ENCODE measurements at regions not wholly inside any gene's neighbourhood (a gene's known extent, or its start where the extent isn't known, plus 50 kb on each side); places are given as distances from the start of the nearest gene placed in this dataset.

DNA sequence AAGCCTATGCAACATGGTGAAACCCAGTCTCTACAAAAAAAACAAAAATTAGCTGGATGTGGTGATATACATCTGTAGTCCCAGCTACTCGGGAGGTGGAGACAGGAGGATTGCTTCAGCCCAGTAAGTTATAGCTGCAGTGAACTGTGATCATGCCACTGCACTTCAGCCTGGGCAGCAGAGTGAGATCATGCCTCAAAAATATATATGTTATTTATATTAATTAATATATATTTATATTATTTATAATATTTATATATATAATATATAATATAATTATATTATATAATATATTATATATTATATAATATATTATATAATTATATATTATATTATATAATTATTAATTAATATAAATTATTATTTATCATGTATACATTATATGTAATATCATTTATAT lies 1158.4 kb upstream of the AUTS2 start:
- no peak overlapping the region for H3K4me3 ChIP-seq (ENCODE audit: insufficient read depth, low read depth, low read length, poor library complexity, severe bottlenecking)
- no peaks in the 10 kb centered on the region for H3K36me3 ChIP-seq (ENCODE audit: control insufficient read depth, insufficient read depth, low read length)
- H3K9me3 ChIP-seq (ENCODE audit: control insufficient read depth, low read length), result no peaks in the 10 kb centered on the region
- H3K27me3 ChIP-seq (replicated peaks; ENCODE audit: control insufficient read depth, insufficient read depth, low read length, poor library complexity, severe bottlenecking), result no peaks in the 10 kb centered on the region
- no peaks in the 10 kb centered on the region for H3K4me1 ChIP-seq (ENCODE audit: control insufficient read depth, insufficient read depth, low read length, poor library complexity, severe bottlenecking)
- no peak for DNase-seq
- no peak overlapping the region for H3K27ac ChIP-seq (ENCODE audit: insufficient read depth, low read length, poor library complexity, severe bottlenecking)

DNA sequence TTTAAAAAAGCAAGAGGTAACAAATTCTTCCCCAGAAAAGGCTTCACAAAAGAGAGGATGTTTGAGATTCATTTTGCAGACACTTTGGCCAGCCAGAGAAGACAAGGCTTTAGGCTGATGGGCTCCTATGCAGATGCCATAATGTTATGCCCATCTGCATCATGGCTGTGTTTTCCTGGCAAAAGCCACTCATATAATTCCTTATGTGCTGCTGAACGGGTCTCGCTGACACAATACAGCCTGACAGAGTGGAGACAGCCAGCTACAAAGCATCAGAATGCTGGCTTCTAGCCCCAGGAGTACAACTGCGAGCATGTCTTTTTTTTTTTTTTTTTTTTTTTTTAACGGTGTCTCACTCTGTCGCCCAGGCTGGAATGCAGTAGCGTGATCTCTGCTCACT lies 1157.4 kb upstream of the AUTS2 start:
- no peak overlapping the region for H3K27ac ChIP-seq (ENCODE audit: insufficient read depth, low read length, poor library complexity, severe bottlenecking)
- H3K9me3 ChIP-seq (ENCODE audit: control insufficient read depth, low read length), result no peaks in the 10 kb centered on the region
- H3K4me1 ChIP-seq (ENCODE audit: control insufficient read depth, insufficient read depth, low read length, poor library complexity, severe bottlenecking), result no peaks in the 10 kb centered on the region
- no peaks in the 10 kb centered on the region for H3K27me3 ChIP-seq (replicated peaks; ENCODE audit: control insufficient read depth, insufficient read depth, low read length, poor library complexity, severe bottlenecking)
- no peak for DNase-seq
- H3K36me3 ChIP-seq (ENCODE audit: control insufficient read depth, insufficient read depth, low read length), result no peaks in the 10 kb centered on the region
- H3K4me3 ChIP-seq (ENCODE audit: insufficient read depth, low read depth, low read length, poor library complexity, severe bottlenecking), result no peak overlapping the region

DNA sequence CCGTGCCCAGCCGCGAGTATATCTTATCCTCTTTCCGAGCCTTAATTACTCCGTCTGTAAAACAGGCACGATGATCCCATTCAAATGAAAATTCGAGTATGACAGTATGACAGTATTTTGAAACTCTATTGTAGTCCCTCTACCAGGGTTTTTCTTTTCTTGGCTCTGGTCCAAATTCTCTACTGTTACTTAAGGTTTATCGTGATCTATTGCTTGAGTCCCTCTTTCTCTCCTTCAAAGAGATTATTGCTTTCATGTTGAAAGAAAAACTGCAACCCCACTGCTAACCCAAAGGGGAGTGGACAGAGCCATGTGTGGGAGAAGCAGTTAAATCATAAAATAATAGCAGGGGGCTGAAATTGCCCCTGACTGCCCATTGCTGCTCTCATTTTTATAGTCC lies 1156.6 kb upstream of the AUTS2 start:
- H3K27me3 ChIP-seq (replicated peaks; ENCODE audit: control insufficient read depth, insufficient read depth, low read length, poor library complexity, severe bottlenecking), result no peaks in the 10 kb centered on the region
- no peak for DNase-seq

DNA sequence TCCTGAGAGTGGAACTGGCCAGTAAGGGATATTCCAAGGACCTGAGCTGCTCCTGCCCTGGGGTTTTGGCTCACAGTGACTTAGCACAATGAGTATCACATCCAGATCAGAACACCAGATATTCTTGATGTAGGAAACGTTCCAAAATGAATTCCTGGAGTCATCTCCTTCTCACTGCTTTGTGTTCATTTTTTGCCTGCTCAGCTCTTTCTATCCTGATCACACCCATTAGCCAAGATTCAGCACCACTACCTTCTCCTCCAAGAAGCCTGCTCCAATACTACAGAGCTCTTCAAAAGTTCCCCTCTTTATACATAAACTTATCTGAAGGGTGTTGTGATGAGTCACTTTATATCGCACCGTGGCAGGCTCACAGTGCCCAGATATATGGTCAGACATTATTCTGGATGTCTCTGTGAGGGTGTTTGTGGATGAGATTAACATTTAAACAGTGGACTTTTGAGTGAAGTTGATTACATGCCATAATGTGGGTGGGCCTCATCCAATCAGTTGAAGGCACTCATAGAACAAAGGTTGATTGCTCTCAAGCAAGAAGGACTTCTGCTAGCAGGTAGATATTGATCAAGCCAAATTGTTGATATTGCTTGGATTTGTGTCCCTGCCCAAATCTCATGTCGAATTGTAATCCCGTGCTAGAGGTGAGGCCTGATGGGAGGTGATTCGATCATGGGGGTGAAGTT lies 1155.2 kb upstream of the AUTS2 start:
- H3K4me3 ChIP-seq (ENCODE audit: insufficient read depth, low read depth, low read length, poor library complexity, severe bottlenecking), result no peak overlapping the region
- H3K4me1 ChIP-seq (ENCODE audit: control insufficient read depth, insufficient read depth, low read length, poor library complexity, severe bottlenecking), result no peaks in the 10 kb centered on the region
- no peaks in the 10 kb centered on the region for H3K27me3 ChIP-seq (replicated peaks; ENCODE audit: control insufficient read depth, insufficient read depth, low read length, poor library complexity, severe bottlenecking)
- H3K27ac ChIP-seq (ENCODE audit: insufficient read depth, low read length, poor library complexity, severe bottlenecking), result no peak overlapping the region
- H3K9me3 ChIP-seq (ENCODE audit: control insufficient read depth, low read length), result no peaks in the 10 kb centered on the region
- no peak for DNase-seq
- no peaks in the 10 kb centered on the region for H3K36me3 ChIP-seq (ENCODE audit: control insufficient read depth, insufficient read depth, low read length)

More for the DNA sequence above, 1156.6 kb upstream of the AUTS2 start:
- no peaks in the 10 kb centered on the region for H3K9me3 ChIP-seq (ENCODE audit: control insufficient read depth, low read length)
- no peak overlapping the region for H3K27ac ChIP-seq (ENCODE audit: insufficient read depth, low read length, poor library complexity, severe bottlenecking)
- H3K4me1 ChIP-seq (ENCODE audit: control insufficient read depth, insufficient read depth, low read length, poor library complexity, severe bottlenecking), result no peaks in the 10 kb centered on the region
- no peaks in the 10 kb centered on the region for H3K36me3 ChIP-seq (ENCODE audit: control insufficient read depth, insufficient read depth, low read length)
- H3K4me3 ChIP-seq (ENCODE audit: insufficient read depth, low read depth, low read length, poor library complexity, severe bottlenecking), result no peak overlapping the region

GRCh38 chr7:68444042-68444441 lies 1154.2 kb upstream of the AUTS2 start:
- no peak overlapping the region for H3K27ac ChIP-seq (ENCODE audit: insufficient read depth, low read length, poor library complexity, severe bottlenecking)
- no peaks in the 10 kb centered on the region for H3K9me3 ChIP-seq (ENCODE audit: control insufficient read depth, low read length)
- no peaks in the 10 kb centered on the region for H3K36me3 ChIP-seq (ENCODE audit: control insufficient read depth, insufficient read depth, low read length)
- no peaks in the 10 kb centered on the region for H3K27me3 ChIP-seq (replicated peaks; ENCODE audit: control insufficient read depth, insufficient read depth, low read length, poor library complexity, severe bottlenecking)
- H3K4me1 ChIP-seq (ENCODE audit: control insufficient read depth, insufficient read depth, low read length, poor library complexity, severe bottlenecking), result no peaks in the 10 kb centered on the region
- no peak overlapping the region for H3K4me3 ChIP-seq (ENCODE audit: insufficient read depth, low read depth, low read length, poor library complexity, severe bottlenecking)
- no peak for DNase-seq

DNA sequence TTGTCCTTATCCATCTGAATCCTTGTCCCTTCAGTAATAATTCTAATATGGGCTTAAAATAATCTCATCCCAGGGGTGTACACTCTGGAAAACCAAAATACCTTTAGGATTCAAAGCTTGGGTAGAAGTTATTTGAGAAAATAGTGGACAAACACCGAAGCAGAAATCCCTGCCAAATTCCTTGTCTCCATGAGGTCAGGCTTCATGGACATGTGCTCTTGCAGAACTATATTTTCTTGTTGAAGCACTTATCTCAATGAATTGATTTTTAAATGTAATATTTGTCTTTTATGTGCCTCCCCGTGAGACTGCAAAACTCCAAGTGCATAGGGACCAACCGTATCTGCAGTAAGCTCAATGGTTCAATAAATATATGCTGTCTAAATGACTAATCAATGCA lies 1153.3 kb upstream of the AUTS2 start:
- no peaks in the 10 kb centered on the region for H3K4me1 ChIP-seq (ENCODE audit: control insufficient read depth, insufficient read depth, low read length, poor library complexity, severe bottlenecking)
- no peak overlapping the region for H3K27ac ChIP-seq (ENCODE audit: insufficient read depth, low read length, poor library complexity, severe bottlenecking)
- no peak for DNase-seq
- H3K9me3 ChIP-seq (ENCODE audit: control insufficient read depth, low read length), result no peaks in the 10 kb centered on the region
- no peaks in the 10 kb centered on the region for H3K27me3 ChIP-seq (replicated peaks; ENCODE audit: control insufficient read depth, insufficient read depth, low read length, poor library complexity, severe bottlenecking)
- no peak overlapping the region for H3K4me3 ChIP-seq (ENCODE audit: insufficient read depth, low read depth, low read length, poor library complexity, severe bottlenecking)
- no peaks in the 10 kb centered on the region for H3K36me3 ChIP-seq (ENCODE audit: control insufficient read depth, insufficient read depth, low read length)

DNA sequence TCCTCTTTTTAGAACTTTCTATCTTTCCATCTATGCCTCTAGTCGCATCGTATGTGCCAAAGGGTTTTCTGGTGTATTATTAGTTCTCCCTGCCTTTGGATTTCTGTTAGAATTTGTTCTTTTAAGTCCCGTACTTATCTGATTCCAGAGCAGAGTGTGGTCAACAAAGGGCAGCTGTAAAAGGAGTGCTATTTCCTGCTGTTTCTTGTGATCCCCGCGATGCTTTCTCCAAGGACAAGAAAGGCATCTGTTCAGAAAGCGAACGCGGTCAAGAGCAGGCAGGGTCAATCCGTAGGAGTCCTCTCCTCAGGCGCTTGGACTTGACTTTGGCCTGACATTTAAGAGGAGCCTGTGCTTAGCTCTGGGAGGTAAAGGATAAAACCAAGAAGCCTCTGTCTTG lies 1152.1 kb upstream of the AUTS2 start:
- no peak overlapping the region for H3K27ac ChIP-seq (ENCODE audit: insufficient read depth, low read length, poor library complexity, severe bottlenecking)
- H3K36me3 ChIP-seq (ENCODE audit: control insufficient read depth, insufficient read depth, low read length), result no peaks in the 10 kb centered on the region
- no peak for DNase-seq
- H3K4me1 ChIP-seq (ENCODE audit: control insufficient read depth, insufficient read depth, low read length, poor library complexity, severe bottlenecking), result no peaks in the 10 kb centered on the region
- no peaks in the 10 kb centered on the region for H3K9me3 ChIP-seq (ENCODE audit: control insufficient read depth, low read length)
- no peaks in the 10 kb centered on the region for H3K27me3 ChIP-seq (replicated peaks; ENCODE audit: control insufficient read depth, insufficient read depth, low read length, poor library complexity, severe bottlenecking)
- H3K4me3 ChIP-seq (ENCODE audit: insufficient read depth, low read depth, low read length, poor library complexity, severe bottlenecking), result no peak overlapping the region

GRCh38 chr7:68449099-68449498 lies 1149.2 kb upstream of the AUTS2 start:
- DNase-seq, result no peak
- Histone ChIP-seq H3K4me1 (ENCODE audit: control insufficient read depth, insufficient read depth, low read length, poor library complexity, severe bottlenecking) (no peaks in the 10 kb centered on the region), H3K27me3 (replicated peaks; ENCODE audit: control insufficient read depth, insufficient read depth, low read length, poor library complexity, severe bottlenecking) (no peaks in the 10 kb centered on the region)

DNA sequence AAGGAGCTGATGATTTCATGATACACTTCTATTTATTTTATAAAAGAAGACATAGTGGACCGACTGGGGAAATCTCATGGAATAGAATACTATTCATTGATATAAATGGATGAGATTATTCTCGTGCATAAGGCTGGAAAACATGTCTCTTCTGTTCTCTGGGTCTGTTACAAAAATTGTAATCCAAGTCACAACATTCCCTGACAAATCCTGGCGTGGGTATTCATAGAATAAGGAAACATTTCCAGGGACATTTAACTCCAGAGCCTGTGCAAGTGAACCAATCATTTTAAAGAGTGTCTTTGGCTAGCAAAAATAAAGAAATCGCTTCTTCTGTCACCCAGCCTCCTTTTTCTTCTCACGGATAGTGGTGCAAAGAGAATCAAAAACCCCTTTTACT lies 1148.5 kb upstream of the AUTS2 start:
- no peak for DNase-seq
- Histone ChIP-seq H3K4me1 (ENCODE audit: control insufficient read depth, insufficient read depth, low read length, poor library complexity, severe bottlenecking) (no peaks in the 10 kb centered on the region), H3K27ac (ENCODE audit: insufficient read depth, low read length, poor library complexity, severe bottlenecking) (no peak overlapping the region), H3K27me3 (replicated peaks; ENCODE audit: control insufficient read depth, insufficient read depth, low read length, poor library complexity, severe bottlenecking) (no peaks in the 10 kb centered on the region), H3K4me3 (ENCODE audit: insufficient read depth, low read depth, low read length, poor library complexity, severe bottlenecking) (no peak overlapping the region), H3K36me3 (ENCODE audit: control insufficient read depth, insufficient read depth, low read length) (no peaks in the 10 kb centered on the region), H3K9me3 (ENCODE audit: control insufficient read depth, low read length) (no peaks in the 10 kb centered on the region)

More at GRCh38 chr7:68449099-68449498, 1149.2 kb upstream of the AUTS2 start:
- Histone ChIP-seq H3K9me3 (ENCODE audit: control insufficient read depth, low read length) (no peaks in the 10 kb centered on the region), H3K4me3 (ENCODE audit: insufficient read depth, low read depth, low read length, poor library complexity, severe bottlenecking) (no peak overlapping the region), H3K27ac (ENCODE audit: insufficient read depth, low read length, poor library complexity, severe bottlenecking) (no peak overlapping the region), H3K36me3 (ENCODE audit: control insufficient read depth, insufficient read depth, low read length) (no peaks in the 10 kb centered on the region)

- H3K27ac ChIP-seq (ENCODE audit: insufficient read depth, low read length, poor library complexity, severe bottlenecking), result no peak overlapping the region
- H3K9me3 ChIP-seq (ENCODE audit: control insufficient read depth, low read length), result no peaks in the 10 kb centered on the region
- no peak for DNase-seq
- no peaks in the 10 kb centered on the region for H3K27me3 ChIP-seq (replicated peaks; ENCODE audit: control insufficient read depth, insufficient read depth, low read length, poor library complexity, severe bottlenecking)
- no peaks in the 10 kb centered on the region for H3K4me1 ChIP-seq (ENCODE audit: control insufficient read depth, insufficient read depth, low read length, poor library complexity, severe bottlenecking)
- no peaks in the 10 kb centered on the region for H3K36me3 ChIP-seq (ENCODE audit: control insufficient read depth, insufficient read depth, low read length)
- H3K4me3 ChIP-seq (ENCODE audit: insufficient read depth, low read depth, low read length, poor library complexity, severe bottlenecking), result no peak overlapping the region
Observed at GRCh38 chr7:68454931-68455330, 1143.3 kb upstream of the AUTS2 start.
